ENCODE measurements at regions not wholly inside any gene's neighbourhood (a gene's known extent, or its start where the extent isn't known, plus 50 kb on each side); places are given as distances from the start of the nearest gene placed in this dataset.

DNA sequence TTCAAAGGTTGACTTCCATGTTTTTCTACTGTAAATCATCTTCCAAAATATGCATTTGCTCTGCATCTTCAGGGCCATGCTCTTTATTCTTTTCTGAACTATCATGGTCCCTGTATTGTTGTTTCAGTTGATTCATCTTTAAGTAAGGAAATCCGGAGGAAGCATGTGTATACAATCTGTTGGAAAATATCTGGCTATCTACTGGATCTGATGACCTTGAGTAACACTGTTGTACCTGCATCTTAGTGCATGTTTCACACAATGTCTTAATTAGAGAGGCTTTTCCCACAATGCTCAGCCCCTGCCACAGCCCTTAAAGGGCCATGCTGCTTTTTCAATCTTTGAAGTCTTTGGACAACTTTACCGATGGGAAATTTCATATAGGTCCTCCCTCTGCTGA is 61.8 kb upstream of the SH3RF1 start:
- peaks cover 0 to 7% of the 10 kb centered on the region in 2 experiments; a peak in 2 of 5 replicates for H3K9me3 Mint-ChIP-seq
- H3K27me3 Mint-ChIP-seq (ENCODE audit: low read depth): no peaks in the 10 kb centered on the region
- no peak overlapping the region for H3K27ac Mint-ChIP-seq

More for the DNA sequence above, 61.8 kb upstream of the SH3RF1 start:
- Histone ChIP-seq H4K91ac (ENCODE audit: insufficient read length, low read depth, low read length) (no peak overlapping the region), H3T11ph (ENCODE audit: low read length) (no peak overlapping the region), H2AFZ (ENCODE audit: low read length) (no peak overlapping the region), H3K23me2 (ENCODE audit: insufficient read length, low read depth, low read length, poor library complexity, severe bottlenecking) (no peaks in the 10 kb centered on the region), H2BK20ac (ENCODE audit: low read depth, low read length, poor library complexity, severe bottlenecking) (no peak overlapping the region), H2AK5ac (ENCODE audit: insufficient read length, low read length) (no peak overlapping the region), H3K4me1 (ENCODE audit: insufficient read depth, low read length) (peaks cover 5% of the 10 kb centered on the region; the same call in 1 of the 2 replicates), H2BK120ac (ENCODE audit: low read depth, low read length, poor library complexity, severe bottlenecking) (no peak overlapping the region), H3K4ac (ENCODE audit: low read depth, low read length) (no peak overlapping the region), H3K9me3 (ENCODE audit: control insufficient read depth, low read depth, low read length) (no peaks in the 10 kb centered on the region), H4K20me1 (ENCODE audit: control insufficient read depth, insufficient read depth, insufficient read length) (no peaks in the 10 kb centered on the region), H2BK12ac (ENCODE audit: insufficient read length, low read depth, low read length) (no peak overlapping the region), H2BK5ac (ENCODE audit: insufficient read length, low read length) (no peak overlapping the region), H3K14ac (ENCODE audit: insufficient read depth, low read length) (no peak overlapping the region), H3K4me2 (ENCODE audit: insufficient read depth, insufficient read length, low read length) (no peak overlapping the region), H2BK15ac (ENCODE audit: low read depth, low read length) (no peak overlapping the region), H3K27me3 (ENCODE audit: insufficient read depth, low read length) (no peaks in the 10 kb centered on the region), H3K56ac (ENCODE audit: insufficient read length, low read depth, low read length) (no peak overlapping the region), H3K18ac (ENCODE audit: insufficient read length, low read depth, low read length) (no peak overlapping the region), H3K79me2 (ENCODE audit: insufficient read depth, low read length) (no peaks in the 10 kb centered on the region; the same call in 1 of the 2 replicates), H3K79me1 (ENCODE audit: insufficient read depth, low read depth, low read length, poor library complexity, severe bottlenecking) (no peaks in the 10 kb centered on the region), H3K23ac (ENCODE audit: insufficient read length, low read depth, low read length) (no peak overlapping the region), H3K27ac (ENCODE audit: insufficient read length, low read depth, low read length) (no peak overlapping the region), H4K8ac (replicated peaks; ENCODE audit: insufficient read length, low read depth, low read length) (no peak overlapping the region), H4K5ac (ENCODE audit: insufficient read length, low read depth, low read length) (no peak overlapping the region), H3K9ac (ENCODE audit: extremely low read depth, insufficient read length, low read length) (no peak overlapping the region)
- WGBS (ENCODE audit: extremely low coverage, insufficient read length, low lambda C conversion rate): no CpG with 5 or more reads among the region's 2 CpGs
- H3K36me3 Mint-ChIP-seq (ENCODE audit: insufficient read depth in 1 of 3, low read depth in 3 of 3): no peaks in the 10 kb centered on the region; a peak in 1 of 7 replicates
- H3K4me1 Mint-ChIP-seq: peaks cover 9 to 25% of the 10 kb centered on the region in 2 experiments
- H3K4me3 Mint-ChIP-seq: no peak overlapping the region
- TF ChIP-seq, protein P1, sequence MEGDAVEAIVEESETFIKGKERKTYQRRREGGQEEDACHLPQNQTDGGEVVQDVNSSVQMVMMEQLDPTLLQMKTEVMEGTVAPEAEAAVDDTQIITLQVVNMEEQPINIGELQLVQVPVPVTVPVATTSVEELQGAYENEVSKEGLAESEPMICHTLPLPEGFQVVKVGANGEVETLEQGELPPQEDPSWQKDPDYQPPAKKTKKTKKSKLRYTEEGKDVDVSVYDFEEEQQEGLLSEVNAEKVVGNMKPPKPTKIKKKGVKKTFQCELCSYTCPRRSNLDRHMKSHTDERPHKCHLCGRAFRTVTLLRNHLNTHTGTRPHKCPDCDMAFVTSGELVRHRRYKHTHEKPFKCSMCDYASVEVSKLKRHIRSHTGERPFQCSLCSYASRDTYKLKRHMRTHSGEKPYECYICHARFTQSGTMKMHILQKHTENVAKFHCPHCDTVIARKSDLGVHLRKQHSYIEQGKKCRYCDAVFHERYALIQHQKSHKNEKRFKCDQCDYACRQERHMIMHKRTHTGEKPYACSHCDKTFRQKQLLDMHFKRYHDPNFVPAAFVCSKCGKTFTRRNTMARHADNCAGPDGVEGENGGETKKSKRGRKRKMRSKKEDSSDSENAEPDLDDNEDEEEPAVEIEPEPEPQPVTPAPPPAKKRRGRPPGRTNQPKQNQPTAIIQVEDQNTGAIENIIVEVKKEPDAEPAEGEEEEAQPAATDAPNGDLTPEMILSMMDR (conservative IDR thresholded peaks at IDR 0.05): no peak
- no peak for DNase-seq

Measured in H9 (cell line).